ENCODE measurements at regions not wholly inside any gene's neighbourhood (a gene's known extent, or its start where the extent isn't known, plus 50 kb on each side); places are given as distances from the start of the nearest gene placed in this dataset.

- DNase-seq, result no peak
Observed at GRCh38 chr15:37789881-37790280, 144.6 kb upstream of the TMCO5A start.

- no peak for DNase-seq
Observed at GRCh38 chr15:37791693-37792092, 142.7 kb upstream of the TMCO5A start.

- DNase-seq, result peak; percentile 8
Observed at GRCh38 chr15:37792351-37792750, 142.1 kb upstream of the TMCO5A start.

GRCh38 chr15:37793851-37794250 is 140.6 kb upstream of the TMCO5A start:
- DNase-seq, result no peak

- no peak for DNase-seq
Observed at GRCh38 chr15:37794947-37795346, 139.5 kb upstream of the TMCO5A start.

- DNase-seq, result no peak
Observed at GRCh38 chr15:37801529-37801928, 132.9 kb upstream of the TMCO5A start.

- no peak for DNase-seq
Observed at GRCh38 chr15:37806808-37807207, 127.6 kb upstream of the TMCO5A start.

GRCh38 chr15:37810381-37810780 is 124.1 kb upstream of the TMCO5A start:
- DNase-seq, result no peak

- no peak for DNase-seq
Observed at GRCh38 chr15:37813306-37813705, 121.1 kb upstream of the TMCO5A start.

GRCh38 chr15:37814847-37815515 is 119.5 kb upstream of the TMCO5A start:
- no peak for DNase-seq

- DNase-seq, result no peak
Observed at GRCh38 chr15:37818152-37818677, 116.2 kb upstream of the TMCO5A start.

- DNase-seq, result no peak
Observed at GRCh38 chr15:37819191-37819590, 115.2 kb upstream of the TMCO5A start.

- DNase-seq, result no peak
Observed at GRCh38 chr15:37820380-37821128, 113.9 kb upstream of the TMCO5A start.

- no peak for DNase-seq
Observed at GRCh38 chr15:37823601-37824275, 110.7 kb upstream of the TMCO5A start.

GRCh38 chr15:37824717-37825382 is 109.6 kb upstream of the TMCO5A start:
- peak; percentile 1 for DNase-seq

- peak; percentile 2 for DNase-seq
Observed at GRCh38 chr15:37837276-37837675, 97.2 kb upstream of the TMCO5A start.

- DNase-seq, result no peak
Observed at GRCh38 chr15:37847776-37848175, 86.7 kb upstream of the TMCO5A start.

GRCh38 chr15:37856109-37856508 is 78.3 kb upstream of the TMCO5A start:
- DNase-seq, result no peak

GRCh38 chr15:37860896-37861295 is 73.5 kb upstream of the TMCO5A start:
- no peak for DNase-seq

GRCh38 chr15:37865687-37866086 is 68.8 kb upstream of the TMCO5A start:
- no peak for DNase-seq

- DNase-seq, result no peak
Observed at GRCh38 chr15:37870711-37871110, 63.7 kb upstream of the TMCO5A start.

- DNase-seq, result peak; percentile 35
Observed at GRCh38 chr15:37872661-37873060, 61.8 kb upstream of the TMCO5A start.

GRCh38 chr15:37873336-37873735 is 61.1 kb upstream of the TMCO5A start:
- peak; percentile 37 for DNase-seq
